NB4 (cell line): ENCODE measurements at regions not wholly inside any gene's neighbourhood (a gene's known extent, or its start where the extent isn't known, plus 50 kb on each side); places are given as distances from the start of the nearest gene placed in this dataset.

Experiments
- MYC ChIP-seq: IDR thresholded peaks from 2 replicates; pipeline ENCODE4 v1.6.1; 2011; ENCODE audit warnings: low read depth, low read length
- TF ChIP-seq, protein P1 (sequence below): IDR thresholded peaks from one replicate; pipeline ENCODE4 v1.5.1; 2012; ENCODE audit warnings: low read depth, low read length
- TF ChIP-seq, protein P2 (sequence below): IDR thresholded peaks from 2 replicates; pipeline ENCODE4 v1.6.1; 2011; ENCODE audit warnings: low read depth, low read length

DNA sequence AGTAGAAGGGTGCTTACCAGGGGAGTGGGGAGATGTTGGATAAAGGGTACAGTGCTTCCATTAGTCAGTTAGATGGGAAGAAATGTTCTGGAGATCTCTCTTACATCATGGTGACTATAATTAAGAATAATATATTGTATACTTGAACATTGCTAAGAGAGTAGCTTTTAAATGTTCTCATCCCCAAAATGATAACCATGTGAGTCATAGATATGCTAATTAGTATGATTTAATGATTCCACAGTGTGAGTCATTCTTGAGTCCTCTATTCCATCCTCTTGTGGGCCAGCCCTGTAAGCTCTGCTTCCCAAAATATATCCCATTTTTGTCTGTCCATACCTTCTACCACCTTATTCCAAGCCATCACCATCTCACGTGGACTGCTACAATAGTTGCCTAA, 80.6 kb upstream of the CDH11 start:
- TF ChIP-seq, protein P1, sequence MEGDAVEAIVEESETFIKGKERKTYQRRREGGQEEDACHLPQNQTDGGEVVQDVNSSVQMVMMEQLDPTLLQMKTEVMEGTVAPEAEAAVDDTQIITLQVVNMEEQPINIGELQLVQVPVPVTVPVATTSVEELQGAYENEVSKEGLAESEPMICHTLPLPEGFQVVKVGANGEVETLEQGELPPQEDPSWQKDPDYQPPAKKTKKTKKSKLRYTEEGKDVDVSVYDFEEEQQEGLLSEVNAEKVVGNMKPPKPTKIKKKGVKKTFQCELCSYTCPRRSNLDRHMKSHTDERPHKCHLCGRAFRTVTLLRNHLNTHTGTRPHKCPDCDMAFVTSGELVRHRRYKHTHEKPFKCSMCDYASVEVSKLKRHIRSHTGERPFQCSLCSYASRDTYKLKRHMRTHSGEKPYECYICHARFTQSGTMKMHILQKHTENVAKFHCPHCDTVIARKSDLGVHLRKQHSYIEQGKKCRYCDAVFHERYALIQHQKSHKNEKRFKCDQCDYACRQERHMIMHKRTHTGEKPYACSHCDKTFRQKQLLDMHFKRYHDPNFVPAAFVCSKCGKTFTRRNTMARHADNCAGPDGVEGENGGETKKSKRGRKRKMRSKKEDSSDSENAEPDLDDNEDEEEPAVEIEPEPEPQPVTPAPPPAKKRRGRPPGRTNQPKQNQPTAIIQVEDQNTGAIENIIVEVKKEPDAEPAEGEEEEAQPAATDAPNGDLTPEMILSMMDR, result no peak
- TF ChIP-seq, protein P2, sequence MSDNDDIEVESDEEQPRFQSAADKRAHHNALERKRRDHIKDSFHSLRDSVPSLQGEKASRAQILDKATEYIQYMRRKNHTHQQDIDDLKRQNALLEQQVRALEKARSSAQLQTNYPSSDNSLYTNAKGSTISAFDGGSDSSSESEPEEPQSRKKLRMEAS, result no peak
- TF ChIP-seq MYC, result no peak
